Esophagus muscularis mucosa (tissue), 3 donors: ENCODE measurements at regions not wholly inside any gene's neighbourhood (a gene's known extent, or its start where the extent isn't known, plus 50 kb on each side); places are given as distances from the start of the nearest gene placed in this dataset.

Experiments
- POLR2A ChIP-seq: fragments of 450-650 bp; IDR thresholded peaks from one replicate; pipeline ENCODE4 v1.6.1; 2017; ENCODE audit warnings: antibody characterized with exemption, moderate library complexity, mild to moderate bottlenecking, low read depth
- POLR2AphosphoS5 ChIP-seq, 2 donors: sonication (generic); formaldehyde crosslinking; IDR thresholded peaks; one replicate each; pipeline ENCODE4 v1.6.1; 2017; ENCODE audit warnings: antibody characterized with exemption in 2 of 2
- TF ChIP-seq, protein P1 (sequence below), 3 experiments: fragments of 200-600 bp in 2 of 3; fragments of 450-650 bp in 1 of 3; sonication (generic) in 2 of 3; IDR thresholded peaks; one replicate each; pipeline ENCODE4 v1.5.1; 2017 to 2019; ENCODE audit warnings: antibody characterized with exemption in 3 of 3, mild to moderate bottlenecking in 2 of 3, moderate library complexity in 1 of 3

- TF ChIP-seq POLR2AphosphoS5 (IDR thresholded peaks at IDR 0.05) (no peak), POLR2A (no peak)
- TF ChIP-seq, protein P1, sequence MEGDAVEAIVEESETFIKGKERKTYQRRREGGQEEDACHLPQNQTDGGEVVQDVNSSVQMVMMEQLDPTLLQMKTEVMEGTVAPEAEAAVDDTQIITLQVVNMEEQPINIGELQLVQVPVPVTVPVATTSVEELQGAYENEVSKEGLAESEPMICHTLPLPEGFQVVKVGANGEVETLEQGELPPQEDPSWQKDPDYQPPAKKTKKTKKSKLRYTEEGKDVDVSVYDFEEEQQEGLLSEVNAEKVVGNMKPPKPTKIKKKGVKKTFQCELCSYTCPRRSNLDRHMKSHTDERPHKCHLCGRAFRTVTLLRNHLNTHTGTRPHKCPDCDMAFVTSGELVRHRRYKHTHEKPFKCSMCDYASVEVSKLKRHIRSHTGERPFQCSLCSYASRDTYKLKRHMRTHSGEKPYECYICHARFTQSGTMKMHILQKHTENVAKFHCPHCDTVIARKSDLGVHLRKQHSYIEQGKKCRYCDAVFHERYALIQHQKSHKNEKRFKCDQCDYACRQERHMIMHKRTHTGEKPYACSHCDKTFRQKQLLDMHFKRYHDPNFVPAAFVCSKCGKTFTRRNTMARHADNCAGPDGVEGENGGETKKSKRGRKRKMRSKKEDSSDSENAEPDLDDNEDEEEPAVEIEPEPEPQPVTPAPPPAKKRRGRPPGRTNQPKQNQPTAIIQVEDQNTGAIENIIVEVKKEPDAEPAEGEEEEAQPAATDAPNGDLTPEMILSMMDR (IDR thresholded peaks at IDR 0.05) = no peak
Measured at GRCh38 chr7:45106-46090, 147.0 kb upstream of the FAM20C start.
